ENCODE measurements at regions not wholly inside any gene's neighbourhood (a gene's known extent, or its start where the extent isn't known, plus 50 kb on each side); places are given as distances from the start of the nearest gene placed in this dataset.

DNA sequence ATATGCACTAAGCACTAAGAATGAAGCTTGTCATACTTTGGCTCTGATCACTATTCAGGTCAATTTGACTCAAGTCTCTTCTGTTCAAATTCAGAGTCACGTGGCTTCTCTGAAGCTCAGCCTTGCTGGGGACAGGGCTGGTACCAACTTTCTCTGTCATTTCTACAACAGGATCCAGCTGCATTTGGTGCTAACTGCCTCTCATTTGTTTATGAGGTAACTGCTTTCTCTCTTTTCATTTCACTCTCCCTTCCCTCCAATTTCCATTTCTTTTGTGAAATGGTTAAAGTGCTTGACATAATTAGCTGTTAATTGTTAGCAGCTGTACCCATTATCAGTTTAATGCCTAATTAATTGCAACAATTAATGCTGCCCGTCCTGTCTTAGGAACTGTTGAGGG lies 259.7 kb upstream of the PLET1 start:
- TF ChIP-seq SP1 (IDR thresholded peaks at IDR 0.05; ENCODE audit: low read depth): no peak
- TF ChIP-seq POLR2AphosphoS5 (IDR thresholded peaks at IDR 0.05; ENCODE audit: low read depth, low read length): no peak
- no peak for TF ChIP-seq POLR2A (IDR thresholded peaks at IDR 0.05; ENCODE audit: borderline replicate concordance, extremely low read depth, insufficient read depth, insufficient read length)
- TF ChIP-seq, protein P1, sequence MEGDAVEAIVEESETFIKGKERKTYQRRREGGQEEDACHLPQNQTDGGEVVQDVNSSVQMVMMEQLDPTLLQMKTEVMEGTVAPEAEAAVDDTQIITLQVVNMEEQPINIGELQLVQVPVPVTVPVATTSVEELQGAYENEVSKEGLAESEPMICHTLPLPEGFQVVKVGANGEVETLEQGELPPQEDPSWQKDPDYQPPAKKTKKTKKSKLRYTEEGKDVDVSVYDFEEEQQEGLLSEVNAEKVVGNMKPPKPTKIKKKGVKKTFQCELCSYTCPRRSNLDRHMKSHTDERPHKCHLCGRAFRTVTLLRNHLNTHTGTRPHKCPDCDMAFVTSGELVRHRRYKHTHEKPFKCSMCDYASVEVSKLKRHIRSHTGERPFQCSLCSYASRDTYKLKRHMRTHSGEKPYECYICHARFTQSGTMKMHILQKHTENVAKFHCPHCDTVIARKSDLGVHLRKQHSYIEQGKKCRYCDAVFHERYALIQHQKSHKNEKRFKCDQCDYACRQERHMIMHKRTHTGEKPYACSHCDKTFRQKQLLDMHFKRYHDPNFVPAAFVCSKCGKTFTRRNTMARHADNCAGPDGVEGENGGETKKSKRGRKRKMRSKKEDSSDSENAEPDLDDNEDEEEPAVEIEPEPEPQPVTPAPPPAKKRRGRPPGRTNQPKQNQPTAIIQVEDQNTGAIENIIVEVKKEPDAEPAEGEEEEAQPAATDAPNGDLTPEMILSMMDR (IDR thresholded peaks at IDR 0.05 in 2 of 3, conservative IDR thresholded peaks at IDR 0.05 in 1 of 3; ENCODE audit: borderline replicate concordance in 1 of 3, insufficient read depth in 1 of 3, low read depth in 2 of 3, low read length in 2 of 3): no peak
- TF ChIP-seq REST (IDR thresholded peaks at IDR 0.05; ENCODE audit: low read depth): no peak

Data from HCT116 (cell line).